H9 (cell line): ENCODE measurements at regions not wholly inside any gene's neighbourhood (a gene's known extent, or its start where the extent isn't known, plus 50 kb on each side); places are given as distances from the start of the nearest gene placed in this dataset.

Experiments
- DNase-seq: peaks from one replicate; pipeline ENCODE4 v3.0.0-alpha.2; 2017
- H2AFZ ChIP-seq: one replicate; pipeline ENCODE4 v1.6.1; 2013; ENCODE audit warnings: mild to moderate bottlenecking, low read length, control low read depth, moderate library complexity
- H2AK5ac ChIP-seq: 2 replicates; pipeline ENCODE4 v1.6.1; 2013; ENCODE audit warnings: low read length, control low read depth, mixed read lengths; ENCODE audit not compliant: insufficient read length
- H2BK120ac ChIP-seq: one replicate; pipeline ENCODE4 v1.6.1; 2013; ENCODE audit warnings: low read depth, mild to moderate bottlenecking, low read length, control low read depth, inconsistent platforms; ENCODE audit not compliant: poor library complexity, severe bottlenecking
- H2BK12ac ChIP-seq: 2 replicates; pipeline ENCODE4 v1.6.1; 2013; ENCODE audit warnings: low read length, control low read depth, mixed read lengths, low read depth; ENCODE audit not compliant: insufficient read length
- H2BK15ac ChIP-seq: 2 replicates; pipeline ENCODE4 v1.6.1; 2013; ENCODE audit warnings: low read depth, low read length, control low read depth
- H2BK20ac ChIP-seq: one replicate; pipeline ENCODE4 v1.6.1; 2013; ENCODE audit warnings: low read depth, mild to moderate bottlenecking, low read length, control low read depth, inconsistent platforms; ENCODE audit not compliant: poor library complexity, severe bottlenecking
- H2BK5ac ChIP-seq: 2 replicates; pipeline ENCODE4 v1.6.1; 2013; ENCODE audit warnings: low read length, control low read depth, mixed read lengths; ENCODE audit not compliant: insufficient read length
- H3K14ac ChIP-seq: 2 replicates; pipeline ENCODE4 v1.6.1; 2013; ENCODE audit warnings: low read length, control low read depth; ENCODE audit not compliant: insufficient read depth
- H3K18ac ChIP-seq: 2 replicates; pipeline ENCODE4 v1.6.1; 2013; ENCODE audit warnings: low read depth, mild to moderate bottlenecking, mixed read lengths, low read length, control low read depth; ENCODE audit not compliant: insufficient read length
- H3K23ac ChIP-seq: 2 replicates; pipeline ENCODE4 v1.6.1; 2013; ENCODE audit warnings: low read length, control low read depth, mixed read lengths, low read depth; ENCODE audit not compliant: insufficient read length
- H3K23me2 ChIP-seq: 2 replicates; pipeline ENCODE4 v1.6.1; 2013; ENCODE audit warnings: low read depth, mild to moderate bottlenecking, mixed read lengths, low read length, control low read depth; ENCODE audit not compliant: insufficient read length, poor library complexity, severe bottlenecking
- H3K27ac ChIP-seq: 2 replicates; pipeline ENCODE4 v1.5.1; 2013; ENCODE audit warnings: low read length, control low read depth, mixed read lengths, low read depth; ENCODE audit not compliant: insufficient read length
- H3K27me3 ChIP-seq: 2 replicates; pipeline ENCODE4 v1.6.1; 2013; ENCODE audit warnings: low read length, control low read depth, inconsistent platforms; ENCODE audit not compliant: insufficient read depth
- H3K4ac ChIP-seq: 2 replicates; pipeline ENCODE4 v1.6.1; 2013; ENCODE audit warnings: low read depth, mild to moderate bottlenecking, control low read depth, inconsistent platforms, low read length, moderate library complexity
- H3K4me1 ChIP-seq: 2 replicates; pipeline ENCODE4 v1.6.1; 2013; ENCODE audit warnings: low read length, control low read depth, inconsistent platforms; ENCODE audit not compliant: insufficient read depth
- H3K4me2 ChIP-seq: 2 replicates; pipeline ENCODE4 v1.6.1; 2013; ENCODE audit warnings: low read length, control low read depth, mixed read lengths; ENCODE audit not compliant: insufficient read length, insufficient read depth
- H3K56ac ChIP-seq: 2 replicates; pipeline ENCODE4 v1.6.1; 2013; ENCODE audit warnings: low read depth, mild to moderate bottlenecking, mixed read lengths, low read length, control low read depth; ENCODE audit not compliant: insufficient read length
- H3K79me1 ChIP-seq: 2 replicates; pipeline ENCODE4 v1.6.1; 2013; ENCODE audit warnings: low read depth, mild to moderate bottlenecking, moderate library complexity, low read length, control low read depth, inconsistent platforms; ENCODE audit not compliant: insufficient read depth, poor library complexity, severe bottlenecking
- H3K79me2 ChIP-seq: 2 replicates; pipeline ENCODE4 v1.6.1; 2013; ENCODE audit warnings: low read length, control low read depth, inconsistent platforms; ENCODE audit not compliant: insufficient read depth
- H3K9ac ChIP-seq: 2 replicates; pipeline ENCODE4 v1.6.1; 2013; ENCODE audit warnings: low read length, control low read depth, mixed read lengths; ENCODE audit not compliant: insufficient read length; ENCODE audit errors: extremely low read depth
- H3K9me3 ChIP-seq: one replicate; pipeline ENCODE4 v1.6.1; 2013; ENCODE audit warnings: low read depth, low read length, inconsistent platforms; ENCODE audit not compliant: control insufficient read depth
- H3T11ph ChIP-seq: one replicate; pipeline ENCODE4 v1.6.1; 2013; ENCODE audit warnings: mild to moderate bottlenecking, low read length, control low read depth, inconsistent platforms
- H4K20me1 ChIP-seq: one replicate; pipeline ENCODE4 v1.6.1; 2013; ENCODE audit not compliant: control insufficient read depth, insufficient read length, insufficient read depth
- H4K5ac ChIP-seq: 2 replicates; pipeline ENCODE4 v1.6.1; 2013; ENCODE audit warnings: low read depth, mild to moderate bottlenecking, mixed read lengths, low read length, control low read depth; ENCODE audit not compliant: insufficient read length
- H4K8ac ChIP-seq: replicated peaks from 2 replicates; pipeline ENCODE4 v1.6.1; 2013; ENCODE audit warnings: low read length, control low read depth, mixed read lengths, low read depth; ENCODE audit not compliant: insufficient read length
- H4K91ac ChIP-seq: 2 replicates; pipeline ENCODE4 v1.6.1; 2013; ENCODE audit warnings: low read depth, mild to moderate bottlenecking, moderate library complexity, mixed read lengths, low read length, control low read depth; ENCODE audit not compliant: insufficient read length
- H3K27ac Mint-ChIP-seq, 3 experiments: 2 replicates in 2 of 3; 3 replicates in 1 of 3; pipeline ENCODE4 v1.8.0; 2020 to 2021; ENCODE audit warnings: mixed read lengths in 3 of 3, mild to moderate bottlenecking in 1 of 3, moderate library complexity in 1 of 3
- H3K27me3 Mint-ChIP-seq: 2 replicates; pipeline ENCODE4 v1.8.0; 2021; ENCODE audit warnings: low read depth, mild to moderate bottlenecking, moderate library complexity, mixed read lengths
- H3K36me3 Mint-ChIP-seq, 3 experiments: 2 replicates in 2 of 3; 3 replicates in 1 of 3; pipeline ENCODE4 v1.8.0; 2020 to 2021; ENCODE audit warnings: low read depth in 3 of 3, mixed read lengths in 3 of 3; ENCODE audit not compliant: insufficient read depth in 1 of 3
- H3K4me1 Mint-ChIP-seq, 2 experiments: 2 replicates each; pipeline ENCODE4 v1.8.0; 2020; ENCODE audit warnings: mixed read lengths in 2 of 2
- H3K4me3 Mint-ChIP-seq, 2 experiments: 2 replicates in 1 of 2; 3 replicates in 1 of 2; pipeline ENCODE4 v1.8.0; 2020 to 2021; ENCODE audit warnings: mild to moderate bottlenecking in 2 of 2, mixed read lengths in 2 of 2, moderate library complexity in 1 of 2
- H3K9me3 Mint-ChIP-seq, 2 experiments: 2 replicates in 1 of 2; 3 replicates in 1 of 2; pipeline ENCODE4 v1.8.0; 2020; ENCODE audit warnings: mild to moderate bottlenecking in 2 of 2, mixed read lengths in 2 of 2, moderate library complexity in 1 of 2
- WGBS: extraction: QIAGEN DNeasy Blood & Tissue Kit; methylation state at CpG from one replicate; pipeline ENCODE4 v1.1.7; 2013; ENCODE audit warnings: missing lambda C conversion rate, low lambda C conversion rate, mixed read lengths; ENCODE audit not compliant: insufficient read length; ENCODE audit errors: extremely low coverage; 5-methylcytosine and 5-hydroxymethylcytosine counted together
- TF ChIP-seq, protein P1 (sequence below): fragments of 200-600 bp; sonication (generic); conservative IDR thresholded peaks from 3 replicates; pipeline ENCODE4 v1.8.0; 2021; ENCODE audit warnings: antibody characterized with exemption, mild to moderate bottlenecking

DNA sequence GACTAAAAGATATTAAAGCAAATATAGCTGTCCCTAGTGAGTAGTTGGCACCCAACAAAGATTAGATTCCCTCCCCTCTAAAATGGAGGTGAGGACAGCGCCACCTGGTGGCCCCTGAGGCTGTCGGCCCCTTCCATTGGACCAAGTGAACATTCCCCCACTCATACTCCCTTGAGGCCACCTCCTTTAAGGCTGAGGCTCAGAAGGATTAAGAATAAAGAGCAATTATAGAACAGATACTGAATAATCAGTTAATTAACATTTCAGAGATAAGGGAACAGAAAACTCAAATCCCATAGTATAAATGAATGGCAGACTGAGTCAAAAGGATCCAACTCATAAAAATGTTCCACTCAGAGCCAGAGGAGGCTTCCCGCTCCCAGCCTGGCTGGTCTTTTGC, 130.4 kb upstream of the GHITM start:
- WGBS = no CpG with 5 or more reads among the region's 3 CpGs
- Histone ChIP-seq H3K4me1 (peaks cover 3% of the 10 kb centered on the region; the same call in 1 of the 2 replicates), H3T11ph (no peak overlapping the region), H4K20me1 (no peaks in the 10 kb centered on the region), H3K4ac (no peak overlapping the region), H4K91ac (no peak overlapping the region), H2AK5ac (no peak overlapping the region), H3K27ac (no peak overlapping the region), H3K4me2 (no peak overlapping the region), H3K14ac (no peak overlapping the region), H3K23me2 (no peaks in the 10 kb centered on the region), H4K8ac (no peak overlapping the region), H3K27me3 (no peaks in the 10 kb centered on the region), H3K23ac (no peak overlapping the region), H2BK12ac (no peak overlapping the region), H3K9ac (no peak overlapping the region), H3K79me2 (no peaks in the 10 kb centered on the region), H3K9me3 (no peaks in the 10 kb centered on the region), H4K5ac (no peak overlapping the region), H3K56ac (no peak overlapping the region), H2AFZ (no peak overlapping the region), H2BK120ac (no peak overlapping the region), H2BK20ac (no peak overlapping the region), H3K18ac (no peak overlapping the region), H2BK5ac (no peak overlapping the region), H3K79me1 (no peaks in the 10 kb centered on the region), H2BK15ac (no peak overlapping the region)
- Mint-ChIP-seq H3K36me3 (no peaks in the 10 kb centered on the region; a peak in 1 of 7 replicates), H3K9me3 (no peaks in the 10 kb centered on the region; a peak in 2 of 5 replicates), H3K4me1 (peaks cover 14 to 16% of the 10 kb centered on the region in 2 experiments), H3K27ac (no peak overlapping the region), H3K4me3 (no peak overlapping the region), H3K27me3 (no peaks in the 10 kb centered on the region; the same call in 1 of the 2 replicates)
- peak; percentile 67 for DNase-seq
- TF ChIP-seq, protein P1, sequence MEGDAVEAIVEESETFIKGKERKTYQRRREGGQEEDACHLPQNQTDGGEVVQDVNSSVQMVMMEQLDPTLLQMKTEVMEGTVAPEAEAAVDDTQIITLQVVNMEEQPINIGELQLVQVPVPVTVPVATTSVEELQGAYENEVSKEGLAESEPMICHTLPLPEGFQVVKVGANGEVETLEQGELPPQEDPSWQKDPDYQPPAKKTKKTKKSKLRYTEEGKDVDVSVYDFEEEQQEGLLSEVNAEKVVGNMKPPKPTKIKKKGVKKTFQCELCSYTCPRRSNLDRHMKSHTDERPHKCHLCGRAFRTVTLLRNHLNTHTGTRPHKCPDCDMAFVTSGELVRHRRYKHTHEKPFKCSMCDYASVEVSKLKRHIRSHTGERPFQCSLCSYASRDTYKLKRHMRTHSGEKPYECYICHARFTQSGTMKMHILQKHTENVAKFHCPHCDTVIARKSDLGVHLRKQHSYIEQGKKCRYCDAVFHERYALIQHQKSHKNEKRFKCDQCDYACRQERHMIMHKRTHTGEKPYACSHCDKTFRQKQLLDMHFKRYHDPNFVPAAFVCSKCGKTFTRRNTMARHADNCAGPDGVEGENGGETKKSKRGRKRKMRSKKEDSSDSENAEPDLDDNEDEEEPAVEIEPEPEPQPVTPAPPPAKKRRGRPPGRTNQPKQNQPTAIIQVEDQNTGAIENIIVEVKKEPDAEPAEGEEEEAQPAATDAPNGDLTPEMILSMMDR = peak; percentile 97
